CD4-positive, alpha-beta T cell treated with Interleukin-2 at 100 ng/mL for 4 hours (primary cell): ENCODE measurements at regions not wholly inside any gene's neighbourhood (a gene's known extent, or its start where the extent isn't known, plus 50 kb on each side); places are given as distances from the start of the nearest gene placed in this dataset.
A peak's percentile ranks its signal among the peaks of the same experiment; 100 is the strongest.
"Not testable (repeated sequence)": the region's sequence is repeated elsewhere in the genome, so short reads cannot be mapped to it uniquely, and the experiment has no call there.

Source experiments
- DNase-seq: peaks from one replicate; pipeline ENCODE4 v3.0.0-alpha.2; 2020; ENCODE audit warnings: low spot score

- not testable (repeated sequence) for DNase-seq
Observed at GRCh38 chrX:71822314-71822713, 59.2 kb downstream of the CXorf49B start.

DNA sequence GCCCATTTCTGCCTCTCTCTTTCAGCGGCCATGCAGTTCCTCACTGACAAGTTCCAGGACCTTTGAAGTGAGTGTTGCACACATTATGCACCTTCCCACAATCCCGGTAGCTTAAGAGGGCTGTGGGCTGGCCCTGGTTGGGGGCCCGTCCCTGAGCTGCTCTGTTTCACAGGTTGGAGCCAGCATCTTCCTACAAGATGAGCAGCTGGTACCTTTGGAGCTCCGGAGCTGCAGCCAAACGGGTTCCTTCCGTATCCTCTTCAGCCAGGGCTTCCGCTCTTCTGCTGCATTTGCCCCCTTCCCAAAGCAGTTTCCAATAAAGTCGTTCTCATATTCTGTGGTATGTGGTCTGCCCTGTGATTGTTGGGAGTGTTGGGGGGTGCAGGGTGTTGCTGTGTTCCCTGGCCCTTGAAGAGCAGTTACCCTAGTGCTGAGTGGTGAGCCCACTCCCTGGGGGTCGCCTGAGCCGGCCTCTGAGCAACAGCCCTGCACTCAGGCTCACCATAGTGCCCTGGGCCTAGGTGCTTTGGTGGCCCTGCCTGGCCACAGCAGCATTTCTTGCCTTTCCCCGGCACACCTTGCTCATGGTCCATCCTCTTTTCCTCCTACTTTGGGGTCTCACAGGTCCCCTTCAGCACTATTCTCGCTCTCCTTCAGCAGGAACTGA lies 60.4 kb downstream of the CXorf49B start:
- DNase-seq = no peak

GRCh38 chrX:71828086-71828485 lies 64.9 kb downstream of the CXorf49B start:
- DNase-seq = no peak

- not testable (repeated sequence) for DNase-seq
Observed at GRCh38 chrX:71838092-71838491, 72.6 kb upstream of the NHSL2 start.

DNA sequence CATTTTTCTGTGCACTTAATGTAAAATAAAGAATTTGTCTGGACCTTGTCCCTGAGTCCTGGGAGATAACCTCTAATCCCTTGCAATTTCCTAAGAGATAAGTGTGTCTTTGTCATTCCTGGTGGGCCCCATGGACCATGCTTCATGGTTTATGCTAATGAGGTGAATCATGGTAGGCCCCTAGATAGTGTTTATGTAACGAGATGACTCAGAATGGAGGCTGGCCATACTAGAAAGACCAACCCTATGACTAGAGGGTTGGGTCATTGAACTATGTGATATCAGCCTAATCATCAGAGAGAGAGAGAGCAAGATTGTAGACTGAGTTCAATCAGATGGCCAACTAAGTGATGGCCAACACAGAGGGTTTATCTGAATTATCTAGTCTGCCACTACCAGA lies 64.2 kb upstream of the NHSL2 start:
- DNase-seq = no peak

GRCh38 chrX:71852182-71852581 lies 58.5 kb upstream of the NHSL2 start:
- no peak for DNase-seq

GRCh38 chrX:71859637-71860036 lies 51.0 kb upstream of the NHSL2 start:
- DNase-seq = peak; percentile 47
